Spleen (tissue), 11 donors: ENCODE measurements at regions not wholly inside any gene's neighbourhood (a gene's known extent, or its start where the extent isn't known, plus 50 kb on each side); places are given as distances from the start of the nearest gene placed in this dataset.

Experiments used
- DNase-seq: peaks from one replicate; pipeline ENCODE4 v3.0.0-alpha.2; 2020
- H3K27ac ChIP-seq, 8 donors: fragments of 200-600 bp; sonication (generic) in 7 of 8; 1 replicate in 4 of 8; 2 replicates in 4 of 8; pipeline versions ENCODE4 v1.5.0 to v1.8.0; 2016 to 2021; ENCODE audit warnings: inconsistent platforms in 4 of 8, mild to moderate bottlenecking in 4 of 8, moderate library complexity in 1 of 8
- H3K27me3 ChIP-seq, 7 donors: fragments of 200-600 bp; sonication (generic) in 6 of 7; replicated peaks in 1 of 7; 1 replicate in 4 of 7; 2 replicates in 3 of 7; pipeline versions ENCODE4 v1.5.0 to v1.8.0; 2016 to 2021; ENCODE audit warnings: inconsistent platforms in 3 of 7, mild to moderate bottlenecking in 1 of 7
- H3K36me3 ChIP-seq, 6 donors: fragments of 200-600 bp; sonication (generic) in 5 of 6; 1 replicate in 4 of 6; 2 replicates in 2 of 6; pipeline versions ENCODE4 v1.5.0 to v1.8.0; 2016 to 2021; ENCODE audit warnings: inconsistent platforms in 2 of 6
- H3K4me1 ChIP-seq, 6 donors: fragments of 200-600 bp; sonication (generic) in 5 of 6; 1 replicate in 3 of 6; 2 replicates in 3 of 6; pipeline versions ENCODE4 v1.5.0 to v1.8.0; 2016 to 2021; ENCODE audit warnings: inconsistent platforms in 3 of 6
- H3K4me3 ChIP-seq, 8 donors: fragments of 200-600 bp; sonication (generic) in 7 of 8; 1 replicate in 4 of 8; 2 replicates in 4 of 8; pipeline versions ENCODE4 v1.5.0 to v1.8.0; 2016 to 2021; ENCODE audit warnings: inconsistent platforms in 4 of 8, mild to moderate bottlenecking in 4 of 8, moderate library complexity in 2 of 8
- H3K9me3 ChIP-seq, 8 donors: fragments of 200-600 bp; sonication (generic) in 7 of 8; 1 replicate in 4 of 8; 2 replicates in 4 of 8; pipeline versions ENCODE4 v1.5.0 to v1.8.0; 2016 to 2021; ENCODE audit warnings: inconsistent platforms in 4 of 8
- CTCF ChIP-seq, 11 experiments: fragments of 200-600 bp in 7 of 11; fragments of 450-650 bp in 4 of 11; sonication (generic) in 4 of 11; IDR thresholded peaks in 8 of 11; conservative IDR thresholded peaks in 3 of 11; 1 replicate in 7 of 11; 2 replicates in 4 of 11; pipeline versions ENCODE4 v1.4.0 to v1.8.0; 2016 to 2021; ENCODE audit warnings: antibody characterized with exemption in 11 of 11, inconsistent platforms in 4 of 11, mild to moderate bottlenecking in 1 of 11
- POLR2A ChIP-seq, 3 donors: fragments of 450-650 bp; IDR thresholded peaks; one replicate each; pipeline ENCODE4 v1.5.1; 2017; ENCODE audit warnings: antibody characterized with exemption in 3 of 3, mild to moderate bottlenecking in 1 of 3
- POLR2AphosphoS5 ChIP-seq, 3 donors: sonication (generic); formaldehyde crosslinking; IDR thresholded peaks; one replicate each; pipeline ENCODE4 v1.5.1; 2017; ENCODE audit warnings: antibody characterized with exemption in 3 of 3
- WGBS, 5 donors: extraction: QIAGEN DNeasy Blood & Tissue Kit in 3 of 5; methylation state at CpG; one replicate each; pipeline versions ENCODE4 v1.1.5 to v1.1.7; 2013 to 2018; 5-methylcytosine and 5-hydroxymethylcytosine counted together
- intact Hi-C: fragments of 100-400 bp; cut with DNase I; formaldehyde crosslinking; loops from one replicate; pipeline ENCODE4 v1.15.0; 2023; ENCODE audit warnings: low total_unique reads
- donor health status: healthy with polysubstance abuse.
- donor health status: DM: no; HTN: no; CAD: no; lungs with moderate emphysema.
- donor health status: DM: no; HTN: no; CAD: no.
- donor health status: Bipolar disorder and iron deficiency.
- donor health status: healthy.
- donor health status: DM: no; HTN: no; CAD: no.
- donor health status: DM: yes; HTN: yes; CAD: no.

- H3K27ac ChIP-seq, result no peak overlapping the region
- no peak for DNase-seq
- no peak for TF ChIP-seq POLR2A (IDR thresholded peaks at IDR 0.05)
- TF ChIP-seq CTCF (IDR thresholded peaks at IDR 0.05 in 8 of 11, conservative IDR thresholded peaks at IDR 0.05 in 3 of 11), result no peak
- TF ChIP-seq POLR2AphosphoS5 (IDR thresholded peaks at IDR 0.05), result no peak
- intact Hi-C loops, result no loop called here
- H3K27me3 ChIP-seq, result no peaks in the 10 kb centered on the region
- H3K4me3 ChIP-seq, result no peak overlapping the region
- H3K36me3 ChIP-seq, result no peaks in the 10 kb centered on the region
- 82 to 92% (median 87%) methylated on average over 4 of the region's 4 CpGs for WGBS, 5 donors
- H3K9me3 ChIP-seq, result peaks cover 0 to 11% (median 0%) of the 10 kb centered on the region in 8 donors
- H3K4me1 ChIP-seq, result no peaks in the 10 kb centered on the region
Observed at GRCh38 chr12:4074129-4074528, 199.4 kb upstream of the CCND2 start.

- TF ChIP-seq POLR2A (IDR thresholded peaks at IDR 0.05) (no peak), CTCF (IDR thresholded peaks at IDR 0.05 in 8 of 11, conservative IDR thresholded peaks at IDR 0.05 in 3 of 11) (no peak)
- H3K4me1 ChIP-seq, result no peaks in the 10 kb centered on the region
- WGBS, 5 donors, result 82 to 96% (median 90%) methylated on average over 3 of the region's 3 CpGs
- H3K27me3 ChIP-seq, result peaks cover 0 to 4% (median 0%) of the 10 kb centered on the region in 7 donors
- no peaks in the 10 kb centered on the region for H3K9me3 ChIP-seq
- H3K27ac ChIP-seq, result no peak overlapping the region
- intact Hi-C loops, result no loop called here
- DNase-seq, result no peak
- no peaks in the 10 kb centered on the region for H3K36me3 ChIP-seq
- no peak overlapping the region for H3K4me3 ChIP-seq
Observed at GRCh38 chr12:4069670-4070010, 196.4 kb upstream of the PARP11 start.

GRCh38 chr12:4068981-4069669 lies 195.9 kb upstream of the PARP11 start:
- Histone ChIP-seq H3K9me3 (no peaks in the 10 kb centered on the region), H3K4me1 (no peaks in the 10 kb centered on the region), H3K4me3 (no peak overlapping the region), H3K36me3 (no peaks in the 10 kb centered on the region), H3K27ac (no peak overlapping the region), H3K27me3 (peaks cover 0 to 4% (median 0%) of the 10 kb centered on the region in 7 donors)
- DNase-seq, result no peak
- TF ChIP-seq POLR2AphosphoS5 (IDR thresholded peaks at IDR 0.05), result no peak
- no peak for TF ChIP-seq CTCF (IDR thresholded peaks at IDR 0.05 in 8 of 11, conservative IDR thresholded peaks at IDR 0.05 in 3 of 11)
- TF ChIP-seq POLR2A (IDR thresholded peaks at IDR 0.05), result no peak
- intact Hi-C loops, result no loop called here
- 9 to 17% (median 14%) methylated on average over 2 of the region's 2 CpGs for WGBS, 5 donors

GRCh38 chr12:4064008-4064407 lies 190.8 kb upstream of the PARP11 start:
- Histone ChIP-seq H3K4me3 (no peak overlapping the region), H3K27me3 (peaks cover 0 to 4% (median 0%) of the 10 kb centered on the region in 7 donors), H3K36me3 (no peaks in the 10 kb centered on the region), H3K27ac (no peak overlapping the region), H3K4me1 (no peaks in the 10 kb centered on the region), H3K9me3 (no peaks in the 10 kb centered on the region)
- intact Hi-C loops, result no loop called here
- WGBS, 5 donors, result 63 to 86% (median 75%) methylated on average over 5 of the region's 5 CpGs
- no peak for TF ChIP-seq POLR2A (IDR thresholded peaks at IDR 0.05)
- no peak for DNase-seq
